ENCODE measurements at regions not wholly inside any gene's neighbourhood (a gene's known extent, or its start where the extent isn't known, plus 50 kb on each side); places are given as distances from the start of the nearest gene placed in this dataset.

DNA sequence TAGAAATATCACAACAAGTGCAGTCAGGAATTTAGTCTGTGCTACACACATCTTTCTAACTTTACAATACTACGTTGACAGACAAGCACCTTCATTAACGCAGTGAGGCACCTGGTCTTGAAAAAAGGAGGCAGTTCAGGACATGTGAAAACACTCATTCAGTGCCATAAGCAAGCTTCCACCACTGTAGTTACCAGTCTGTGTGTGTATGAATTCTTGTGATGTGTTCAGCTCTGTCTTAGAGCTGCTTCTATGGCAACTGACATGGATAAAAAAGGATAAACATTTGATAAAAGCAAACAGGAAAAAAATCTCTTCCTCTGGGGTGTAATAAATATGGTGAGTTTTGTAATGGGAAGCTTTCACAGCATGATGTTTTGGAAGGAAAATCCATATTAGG is 623.8 kb upstream of the NXPH2 start:
- no peaks in the 10 kb centered on the region for H3K4me1 ChIP-seq (ENCODE audit: control insufficient read depth in 4 of 4, insufficient read depth in 4 of 4, low read length in 3 of 4)
- no peak for TF ChIP-seq HNF4A (conservative IDR thresholded peaks at IDR 0.05)
- no peak for TF ChIP-seq EGR1 (IDR thresholded peaks at IDR 0.05; ENCODE audit: low read depth in 2 of 2)
- TF ChIP-seq TAF1 (conservative IDR thresholded peaks at IDR 0.05): no peak
- TF ChIP-seq, protein P1, sequence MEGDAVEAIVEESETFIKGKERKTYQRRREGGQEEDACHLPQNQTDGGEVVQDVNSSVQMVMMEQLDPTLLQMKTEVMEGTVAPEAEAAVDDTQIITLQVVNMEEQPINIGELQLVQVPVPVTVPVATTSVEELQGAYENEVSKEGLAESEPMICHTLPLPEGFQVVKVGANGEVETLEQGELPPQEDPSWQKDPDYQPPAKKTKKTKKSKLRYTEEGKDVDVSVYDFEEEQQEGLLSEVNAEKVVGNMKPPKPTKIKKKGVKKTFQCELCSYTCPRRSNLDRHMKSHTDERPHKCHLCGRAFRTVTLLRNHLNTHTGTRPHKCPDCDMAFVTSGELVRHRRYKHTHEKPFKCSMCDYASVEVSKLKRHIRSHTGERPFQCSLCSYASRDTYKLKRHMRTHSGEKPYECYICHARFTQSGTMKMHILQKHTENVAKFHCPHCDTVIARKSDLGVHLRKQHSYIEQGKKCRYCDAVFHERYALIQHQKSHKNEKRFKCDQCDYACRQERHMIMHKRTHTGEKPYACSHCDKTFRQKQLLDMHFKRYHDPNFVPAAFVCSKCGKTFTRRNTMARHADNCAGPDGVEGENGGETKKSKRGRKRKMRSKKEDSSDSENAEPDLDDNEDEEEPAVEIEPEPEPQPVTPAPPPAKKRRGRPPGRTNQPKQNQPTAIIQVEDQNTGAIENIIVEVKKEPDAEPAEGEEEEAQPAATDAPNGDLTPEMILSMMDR (IDR thresholded peaks at IDR 0.05; ENCODE audit: low read depth, low read length, missing input control): no peak
- TF ChIP-seq, protein P2, sequence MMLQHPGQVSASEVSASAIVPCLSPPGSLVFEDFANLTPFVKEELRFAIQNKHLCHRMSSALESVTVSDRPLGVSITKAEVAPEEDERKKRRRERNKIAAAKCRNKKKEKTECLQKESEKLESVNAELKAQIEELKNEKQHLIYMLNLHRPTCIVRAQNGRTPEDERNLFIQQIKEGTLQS (IDR thresholded peaks at IDR 0.05): no peak
- TF ChIP-seq SP1 (IDR thresholded peaks at IDR 0.05): no peak
- no peak for TF ChIP-seq RXRA (IDR thresholded peaks at IDR 0.05)
- no peak for TF ChIP-seq FOXA2 (IDR thresholded peaks at IDR 0.05)
- TF ChIP-seq NR2F2 (IDR thresholded peaks at IDR 0.05): no peak
- TF ChIP-seq RAD21 (IDR thresholded peaks at IDR 0.05): no peak
- WGBS: 73% methylated on average over 2 of the region's 2 CpGs

DNA sequence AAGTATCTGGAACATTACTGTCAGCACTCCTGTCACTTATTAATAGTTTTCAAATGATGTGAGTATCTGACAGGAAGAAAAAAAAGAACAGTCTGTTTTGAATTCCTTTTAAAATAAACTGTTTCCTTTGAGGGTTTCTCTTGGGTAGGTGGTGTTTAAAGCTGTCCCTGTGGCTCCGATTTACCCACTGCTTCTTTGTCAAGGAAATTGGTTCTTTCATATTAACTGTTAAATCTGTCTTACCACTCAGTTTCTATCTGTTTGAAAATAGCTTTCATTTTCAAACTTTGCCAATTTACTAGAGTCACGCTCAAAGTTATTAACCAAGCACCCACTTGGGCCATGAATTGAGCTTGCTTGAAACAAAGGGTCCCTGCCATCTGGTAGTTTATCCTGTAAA is 614.6 kb upstream of the NXPH2 start:
- H3K4me1 ChIP-seq (ENCODE audit: control insufficient read depth in 4 of 4, insufficient read depth in 4 of 4, low read length in 3 of 4): no peaks in the 10 kb centered on the region
- WGBS: 65% methylated on average over 2 of the region's 2 CpGs
- H3K4me3 ChIP-seq (ENCODE audit: low read depth in 1 of 3, low read length in 3 of 3): no peak overlapping the region
- no peak for DNase-seq (ENCODE audit: low spot score)
- no peak for TF ChIP-seq JUND (IDR thresholded peaks at IDR 0.05)
- no peak for TF ChIP-seq EGR1 (IDR thresholded peaks at IDR 0.05; ENCODE audit: low read depth in 2 of 2)
- TF ChIP-seq YY1 (IDR thresholded peaks at IDR 0.05): no peak
- TF ChIP-seq SP1 (IDR thresholded peaks at IDR 0.05): no peak
- no peak for TF ChIP-seq RXRA (IDR thresholded peaks at IDR 0.05)
- TF ChIP-seq TAF1 (conservative IDR thresholded peaks at IDR 0.05): no peak
- no peak for TF ChIP-seq FOXA2 (IDR thresholded peaks at IDR 0.05)
- no peak for TF ChIP-seq RAD21 (IDR thresholded peaks at IDR 0.05)
- no peak for TF ChIP-seq HNF4A (conservative IDR thresholded peaks at IDR 0.05)
- no peaks in the 10 kb centered on the region for H3K27me3 ChIP-seq (ENCODE audit: control insufficient read depth in 4 of 4, insufficient read depth in 4 of 4, low read length in 3 of 4)
- H3K9ac ChIP-seq (ENCODE audit: low read depth in 1 of 2, low read length in 2 of 2): no peak overlapping the region
- H3K9me3 ChIP-seq (ENCODE audit: control insufficient read depth in 4 of 4, low read length in 3 of 4): no peaks in the 10 kb centered on the region
- no peak overlapping the region for H3K27ac ChIP-seq (ENCODE audit: low read depth in 1 of 2, low read length in 2 of 2)
- H3K36me3 ChIP-seq (ENCODE audit: control insufficient read depth in 4 of 4, insufficient read depth in 3 of 4, low read depth in 1 of 4, low read length in 3 of 4): no peaks in the 10 kb centered on the region

More for the DNA sequence above, 623.8 kb upstream of the NXPH2 start:
- no peaks in the 10 kb centered on the region for H3K9me3 ChIP-seq (ENCODE audit: control insufficient read depth in 4 of 4, low read length in 3 of 4)
- H3K27me3 ChIP-seq (ENCODE audit: control insufficient read depth in 4 of 4, insufficient read depth in 4 of 4, low read length in 3 of 4): no peaks in the 10 kb centered on the region
- H3K36me3 ChIP-seq (ENCODE audit: control insufficient read depth in 4 of 4, insufficient read depth in 3 of 4, low read depth in 1 of 4, low read length in 3 of 4): no peaks in the 10 kb centered on the region
- no peak overlapping the region for H3K9ac ChIP-seq (ENCODE audit: low read depth in 1 of 2, low read length in 2 of 2)
- no peak overlapping the region for H3K4me3 ChIP-seq (ENCODE audit: low read depth in 1 of 3, low read length in 3 of 3)
- no peak for DNase-seq (ENCODE audit: low spot score)
- no peak overlapping the region for H3K27ac ChIP-seq (ENCODE audit: low read depth in 1 of 2, low read length in 2 of 2)

DNA sequence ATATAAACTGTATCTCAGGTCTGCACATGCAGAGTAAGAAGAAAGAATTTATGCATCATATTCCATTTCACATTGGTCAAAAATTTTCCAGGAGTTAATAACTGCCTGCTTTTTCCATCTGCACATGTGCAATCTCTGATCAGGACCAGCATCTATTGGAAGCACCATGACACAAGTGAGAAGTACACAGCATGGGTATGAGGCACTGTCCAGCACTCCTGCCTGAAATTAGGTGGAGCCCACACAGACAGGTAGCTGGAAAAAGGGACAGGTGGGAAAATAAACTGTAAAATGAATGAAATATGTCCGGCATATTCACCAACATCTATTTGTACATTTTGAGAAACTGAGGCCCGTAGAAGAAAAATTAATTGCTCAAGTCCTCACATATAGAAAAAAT is 609.2 kb upstream of the NXPH2 start:
- 76% methylated on average over 2 of the region's 2 CpGs for WGBS
- DNase-seq (ENCODE audit: low spot score): no peak
- no peaks in the 10 kb centered on the region for H3K9me3 ChIP-seq (ENCODE audit: control insufficient read depth in 4 of 4, low read length in 3 of 4)
- no peaks in the 10 kb centered on the region for H3K36me3 ChIP-seq (ENCODE audit: control insufficient read depth in 4 of 4, insufficient read depth in 3 of 4, low read depth in 1 of 4, low read length in 3 of 4)
- no peak overlapping the region for H3K9ac ChIP-seq (ENCODE audit: low read depth in 1 of 2, low read length in 2 of 2)
- no peaks in the 10 kb centered on the region for H3K4me1 ChIP-seq (ENCODE audit: control insufficient read depth in 4 of 4, insufficient read depth in 4 of 4, low read length in 3 of 4)
- TF ChIP-seq, protein P1 (IDR thresholded peaks at IDR 0.05; ENCODE audit: low read depth, low read length, missing input control): no peak
- TF ChIP-seq HNF4A (conservative IDR thresholded peaks at IDR 0.05) (no peak), TAF1 (conservative IDR thresholded peaks at IDR 0.05) (no peak), FOXA1 (IDR thresholded peaks at IDR 0.05) (no peak), RAD21 (IDR thresholded peaks at IDR 0.05) (no peak), JUND (IDR thresholded peaks at IDR 0.05) (no peak), NR2F2 (IDR thresholded peaks at IDR 0.05) (no peak), YY1 (IDR thresholded peaks at IDR 0.05) (no peak), HNF4G (IDR thresholded peaks at IDR 0.05) (no peak), EGR1 (IDR thresholded peaks at IDR 0.05; ENCODE audit: low read depth in 2 of 2) (no peak)
- TF ChIP-seq, protein P3, sequence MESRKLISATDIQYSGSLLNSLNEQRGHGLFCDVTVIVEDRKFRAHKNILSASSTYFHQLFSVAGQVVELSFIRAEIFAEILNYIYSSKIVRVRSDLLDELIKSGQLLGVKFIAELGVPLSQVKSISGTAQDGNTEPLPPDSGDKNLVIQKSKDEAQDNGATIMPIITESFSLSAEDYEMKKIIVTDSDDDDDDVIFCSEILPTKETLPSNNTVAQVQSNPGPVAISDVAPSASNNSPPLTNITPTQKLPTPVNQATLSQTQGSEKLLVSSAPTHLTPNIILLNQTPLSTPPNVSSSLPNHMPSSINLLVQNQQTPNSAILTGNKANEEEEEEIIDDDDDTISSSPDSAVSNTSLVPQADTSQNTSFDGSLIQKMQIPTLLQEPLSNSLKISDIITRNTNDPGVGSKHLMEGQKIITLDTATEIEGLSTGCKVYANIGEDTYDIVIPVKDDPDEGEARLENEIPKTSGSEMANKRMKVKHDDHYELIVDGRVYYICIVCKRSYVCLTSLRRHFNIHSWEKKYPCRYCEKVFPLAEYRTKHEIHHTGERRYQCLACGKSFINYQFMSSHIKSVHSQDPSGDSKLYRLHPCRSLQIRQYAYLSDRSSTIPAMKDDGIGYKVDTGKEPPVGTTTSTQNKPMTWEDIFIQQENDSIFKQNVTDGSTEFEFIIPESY (IDR thresholded peaks at IDR 0.05): no peak
- TF ChIP-seq, protein P4, sequence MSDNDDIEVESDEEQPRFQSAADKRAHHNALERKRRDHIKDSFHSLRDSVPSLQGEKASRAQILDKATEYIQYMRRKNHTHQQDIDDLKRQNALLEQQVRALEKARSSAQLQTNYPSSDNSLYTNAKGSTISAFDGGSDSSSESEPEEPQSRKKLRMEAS (IDR thresholded peaks at IDR 0.05): no peak
- H3K4me3 ChIP-seq (ENCODE audit: low read depth in 1 of 3, low read length in 3 of 3): no peak overlapping the region
- H3K27ac ChIP-seq (ENCODE audit: low read depth in 1 of 2, low read length in 2 of 2): no peak overlapping the region
- H3K27me3 ChIP-seq (ENCODE audit: control insufficient read depth in 4 of 4, insufficient read depth in 4 of 4, low read length in 3 of 4): no peaks in the 10 kb centered on the region

Measured in liver (tissue), 8 donors.